ENCODE measurements at regions not wholly inside any gene's neighbourhood (a gene's known extent, or its start where the extent isn't known, plus 50 kb on each side); places are given as distances from the start of the nearest gene placed in this dataset.

DNA sequence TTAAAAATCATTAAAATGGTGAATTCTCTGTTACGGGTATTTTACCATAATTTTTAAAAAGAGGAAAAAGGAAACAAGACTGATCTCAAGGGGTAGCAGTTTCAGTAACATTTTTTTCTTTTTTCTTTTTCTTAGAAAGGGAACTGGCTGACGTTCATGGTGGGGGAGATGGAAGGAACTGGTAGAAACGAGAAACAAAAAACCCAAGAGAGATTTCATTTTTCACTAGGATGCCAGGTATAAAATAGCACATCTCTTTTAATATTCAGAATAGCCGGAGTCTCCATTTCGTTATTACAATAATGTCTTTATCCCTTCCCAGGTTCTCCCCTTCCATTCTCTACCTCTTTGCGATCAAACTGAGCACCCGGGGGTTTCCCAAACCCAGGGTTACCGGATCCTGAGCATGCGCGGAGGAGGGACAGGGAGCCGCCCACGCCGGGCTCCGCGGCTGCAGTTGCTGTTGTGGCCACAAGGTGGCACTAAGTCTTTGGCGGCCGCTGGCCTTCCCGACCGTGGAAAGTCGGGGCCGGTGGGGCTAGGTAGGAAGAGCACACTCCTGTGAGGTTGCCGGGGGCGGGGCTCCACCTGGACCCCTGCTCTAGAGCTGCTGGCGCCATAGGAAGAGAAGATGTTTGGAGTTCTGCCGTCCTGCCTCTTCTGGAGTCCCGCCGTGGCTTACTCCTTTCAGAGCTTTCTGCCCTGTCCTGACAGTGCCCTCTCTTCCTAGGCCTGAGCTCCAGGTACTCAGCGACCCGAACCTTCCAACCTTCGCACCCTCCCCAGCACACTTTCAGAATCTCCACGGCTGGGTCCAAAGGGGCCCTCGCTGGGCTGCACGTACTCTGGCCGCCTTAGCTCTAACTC, 146.8 kb downstream of the SH3BGRL2 start:
- TF ChIP-seq, protein P1, sequence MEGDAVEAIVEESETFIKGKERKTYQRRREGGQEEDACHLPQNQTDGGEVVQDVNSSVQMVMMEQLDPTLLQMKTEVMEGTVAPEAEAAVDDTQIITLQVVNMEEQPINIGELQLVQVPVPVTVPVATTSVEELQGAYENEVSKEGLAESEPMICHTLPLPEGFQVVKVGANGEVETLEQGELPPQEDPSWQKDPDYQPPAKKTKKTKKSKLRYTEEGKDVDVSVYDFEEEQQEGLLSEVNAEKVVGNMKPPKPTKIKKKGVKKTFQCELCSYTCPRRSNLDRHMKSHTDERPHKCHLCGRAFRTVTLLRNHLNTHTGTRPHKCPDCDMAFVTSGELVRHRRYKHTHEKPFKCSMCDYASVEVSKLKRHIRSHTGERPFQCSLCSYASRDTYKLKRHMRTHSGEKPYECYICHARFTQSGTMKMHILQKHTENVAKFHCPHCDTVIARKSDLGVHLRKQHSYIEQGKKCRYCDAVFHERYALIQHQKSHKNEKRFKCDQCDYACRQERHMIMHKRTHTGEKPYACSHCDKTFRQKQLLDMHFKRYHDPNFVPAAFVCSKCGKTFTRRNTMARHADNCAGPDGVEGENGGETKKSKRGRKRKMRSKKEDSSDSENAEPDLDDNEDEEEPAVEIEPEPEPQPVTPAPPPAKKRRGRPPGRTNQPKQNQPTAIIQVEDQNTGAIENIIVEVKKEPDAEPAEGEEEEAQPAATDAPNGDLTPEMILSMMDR (IDR thresholded peaks at IDR 0.05), result peak; percentile 72 to 97 (median 78)
- TF ChIP-seq POLR2A (IDR thresholded peaks at IDR 0.05), result no peak

Data from vagina (tissue), 2 donors.